ENCODE measurements at regions not wholly inside any gene's neighbourhood (a gene's known extent, or its start where the extent isn't known, plus 50 kb on each side); places are given as distances from the start of the nearest gene placed in this dataset.

GRCh38 chr2:35463805-35464596 is 891.6 kb upstream of the CRIM1 start:
- H3K27ac Mint-ChIP-seq: no peak overlapping the region
- Histone ChIP-seq H3K79me2 (ENCODE audit: low read depth) (no peaks in the 10 kb centered on the region), H3K4me2 (no peak overlapping the region), H3K27ac (no peak overlapping the region), H3K4me3 (no peak overlapping the region), H4K20me1 (ENCODE audit: low read depth) (no peaks in the 10 kb centered on the region), H3F3A (ENCODE audit: low read depth) (no peaks in the 10 kb centered on the region), H3K4me1 (peaks cover 13% of the 10 kb centered on the region), H3K27me3 (no peaks in the 10 kb centered on the region), H3K9ac (no peak overlapping the region), H3K9me3 (ENCODE audit: low read depth) (no peaks in the 10 kb centered on the region), H3K36me3 (no peaks in the 10 kb centered on the region), H2AFZ (replicated peaks) (no peak overlapping the region)
- H3K36me3 Mint-ChIP-seq: no peaks in the 10 kb centered on the region
- H3K4me3 Mint-ChIP-seq: no peak overlapping the region
- TF ChIP-seq CTCF (IDR thresholded peaks at IDR 0.05) (no peak), EZH2phosphoT487 (IDR thresholded peaks at IDR 0.05) (no peak), EZH2 (IDR thresholded peaks at IDR 0.05) (no peak)
- peaks cover 8% of the 10 kb centered on the region for H3K4me1 Mint-ChIP-seq
- no peaks in the 10 kb centered on the region for H3K27me3 Mint-ChIP-seq (ENCODE audit: insufficient read depth, low read depth)
- no peaks in the 10 kb centered on the region for H3K9me3 Mint-ChIP-seq
- DNase-seq (ENCODE audit: low spot score): no peak

- no peak overlapping the region for H3K4me2 ChIP-seq
- no peaks in the 10 kb centered on the region for H3K9me3 ChIP-seq (ENCODE audit: low read depth)
- no peaks in the 10 kb centered on the region for H3K27me3 Mint-ChIP-seq (ENCODE audit: insufficient read depth, low read depth)
- H3K79me2 ChIP-seq (ENCODE audit: low read depth): no peaks in the 10 kb centered on the region
- H3K36me3 ChIP-seq: no peaks in the 10 kb centered on the region
- no peaks in the 10 kb centered on the region for H3K27me3 ChIP-seq
- no peaks in the 10 kb centered on the region for H3K36me3 Mint-ChIP-seq
- no peaks in the 10 kb centered on the region for H4K20me1 ChIP-seq (ENCODE audit: low read depth)
- DNase-seq (ENCODE audit: low spot score): no peak
- no peaks in the 10 kb centered on the region for H3K9me3 Mint-ChIP-seq
- no peak overlapping the region for H3K4me3 ChIP-seq
- no peak overlapping the region for H3K9ac ChIP-seq
- no peaks in the 10 kb centered on the region for H3F3A ChIP-seq (ENCODE audit: low read depth)
- H3K27ac ChIP-seq: no peak overlapping the region
- H2AFZ ChIP-seq (replicated peaks): no peak overlapping the region
- no peak for TF ChIP-seq CTCF (IDR thresholded peaks at IDR 0.05)
- TF ChIP-seq EZH2 (IDR thresholded peaks at IDR 0.05): no peak
- TF ChIP-seq EZH2phosphoT487 (IDR thresholded peaks at IDR 0.05): no peak
- H3K4me1 Mint-ChIP-seq: no peaks in the 10 kb centered on the region
- H3K4me3 Mint-ChIP-seq: no peak overlapping the region
- H3K27ac Mint-ChIP-seq: no peak overlapping the region
- H3K4me1 ChIP-seq: no peaks in the 10 kb centered on the region
Measured at GRCh38 chr2:35462226-35462998, 893.2 kb upstream of the CRIM1 start.

GRCh38 chr2:35461406-35461805 is 894.2 kb upstream of the CRIM1 start:
- H3K9me3 Mint-ChIP-seq: no peaks in the 10 kb centered on the region
- no peak for DNase-seq (ENCODE audit: low spot score)
- no peaks in the 10 kb centered on the region for H3K36me3 Mint-ChIP-seq
- no peaks in the 10 kb centered on the region for H3K27me3 Mint-ChIP-seq (ENCODE audit: insufficient read depth, low read depth)
- Histone ChIP-seq H3K9ac (no peak overlapping the region), H2AFZ (replicated peaks) (no peak overlapping the region), H3F3A (ENCODE audit: low read depth) (no peaks in the 10 kb centered on the region), H3K36me3 (no peaks in the 10 kb centered on the region), H3K27ac (no peak overlapping the region), H3K4me2 (no peak overlapping the region), H3K79me2 (ENCODE audit: low read depth) (no peaks in the 10 kb centered on the region), H3K27me3 (no peaks in the 10 kb centered on the region), H4K20me1 (ENCODE audit: low read depth) (no peaks in the 10 kb centered on the region), H3K9me3 (ENCODE audit: low read depth) (no peaks in the 10 kb centered on the region), H3K4me3 (no peak overlapping the region), H3K4me1 (no peaks in the 10 kb centered on the region)
- H3K4me3 Mint-ChIP-seq: no peak overlapping the region
- no peak overlapping the region for H3K27ac Mint-ChIP-seq
- H3K4me1 Mint-ChIP-seq: no peaks in the 10 kb centered on the region
- TF ChIP-seq EZH2 (IDR thresholded peaks at IDR 0.05) (no peak), EZH2phosphoT487 (IDR thresholded peaks at IDR 0.05) (no peak), CTCF (IDR thresholded peaks at IDR 0.05) (no peak)

All from neural progenitor cell (in vitro differentiated cells).